ENCODE measurements at regions not wholly inside any gene's neighbourhood (a gene's known extent, or its start where the extent isn't known, plus 50 kb on each side); places are given as distances from the start of the nearest gene placed in this dataset.

GRCh38 chr21:43302769-43303168 lies 124.2 kb downstream of the SIK1 start:
- no peak for DNase-seq (ENCODE audit: low read depth in 2 of 2)

GRCh38 chr21:43302062-43302700 lies 124.8 kb downstream of the SIK1 start:
- no peak for DNase-seq (ENCODE audit: low read depth in 2 of 2)

GRCh38 chr21:43301409-43302061 lies 125.4 kb downstream of the SIK1 start:
- no peak for DNase-seq (ENCODE audit: low read depth in 2 of 2)

- no peak for DNase-seq (ENCODE audit: low read depth in 2 of 2)
These were observed 126.2 kb downstream of the SIK1 start for GRCh38 chr21:43300496-43301408.

GRCh38 chr21:43299441-43300277 lies 127.3 kb downstream of the SIK1 start:
- no peak for DNase-seq (ENCODE audit: low read depth in 2 of 2)

GRCh38 chr21:43298546-43299440 lies 128.1 kb downstream of the SIK1 start:
- DNase-seq (ENCODE audit: low read depth in 2 of 2): no peak

GRCh38 chr21:43297989-43298388 lies 128.9 kb downstream of the SIK1 start:
- no peak for DNase-seq (ENCODE audit: low read depth in 2 of 2)

GRCh38 chr21:43297391-43297981 lies 128.7 kb downstream of the CRYAA start:
- DNase-seq (ENCODE audit: low read depth in 2 of 2): no peak

- no peak for DNase-seq (ENCODE audit: low read depth in 2 of 2)
These were observed 126.5 kb downstream of the CRYAA start for GRCh38 chr21:43295066-43295958.

GRCh38 chr21:43294194-43294902 lies 125.5 kb downstream of the CRYAA start:
- DNase-seq (ENCODE audit: low read depth in 2 of 2): no peak

- no peak for DNase-seq (ENCODE audit: low read depth in 2 of 2)
These were observed 124.0 kb downstream of the CRYAA start for GRCh38 chr21:43292866-43293142.

- no peak for DNase-seq (ENCODE audit: low read depth in 2 of 2)
These were observed 123.4 kb downstream of the CRYAA start for GRCh38 chr21:43292041-43292865.

GRCh38 chr21:43291347-43291950 lies 122.6 kb downstream of the CRYAA start:
- DNase-seq (ENCODE audit: low read depth in 2 of 2): no peak

- DNase-seq (ENCODE audit: low read depth in 2 of 2): no peak
These were observed 121.9 kb downstream of the CRYAA start for GRCh38 chr21:43290421-43291346.

GRCh38 chr21:43289966-43290365 lies 121.2 kb downstream of the CRYAA start:
- no peak for DNase-seq (ENCODE audit: low read depth in 2 of 2)

- DNase-seq (ENCODE audit: low read depth in 2 of 2): no peak
These were observed 120.6 kb downstream of the CRYAA start for GRCh38 chr21:43289442-43289841.
